IPS-NIHi11 (cell line): ENCODE measurements at regions not wholly inside any gene's neighbourhood (a gene's known extent, or its start where the extent isn't known, plus 50 kb on each side); places are given as distances from the start of the nearest gene placed in this dataset.
"Not testable (repeated sequence)": the region's sequence is repeated elsewhere in the genome, so short reads cannot be mapped to it uniquely, and the experiment has no call there.

Experiments
- DNase-seq: peaks from one replicate; pipeline ENCODE4 v3.0.0; 2012; ENCODE audit warnings: mixed read lengths, low spot score

DNA sequence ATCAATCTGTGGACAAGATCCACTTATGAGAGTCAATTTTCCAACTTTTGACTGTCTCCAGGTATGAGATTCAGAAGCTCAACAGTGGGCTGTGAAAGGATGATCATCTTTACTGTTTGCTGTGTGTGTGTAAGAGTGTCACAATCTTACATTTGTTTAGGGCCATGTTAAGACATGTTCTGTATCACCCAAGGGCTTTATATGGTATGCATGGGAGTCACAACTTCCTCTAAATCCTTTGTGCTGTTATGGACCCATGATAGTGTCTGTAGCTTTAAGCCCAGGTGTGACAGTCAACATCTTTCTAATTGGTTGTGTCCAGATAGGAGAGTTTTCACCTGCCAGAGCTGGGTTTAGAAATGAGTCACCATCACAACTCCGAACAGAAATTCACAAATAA lies 70.2 kb downstream of the ZNF726 start:
- DNase-seq: not testable (repeated sequence)

DNA sequence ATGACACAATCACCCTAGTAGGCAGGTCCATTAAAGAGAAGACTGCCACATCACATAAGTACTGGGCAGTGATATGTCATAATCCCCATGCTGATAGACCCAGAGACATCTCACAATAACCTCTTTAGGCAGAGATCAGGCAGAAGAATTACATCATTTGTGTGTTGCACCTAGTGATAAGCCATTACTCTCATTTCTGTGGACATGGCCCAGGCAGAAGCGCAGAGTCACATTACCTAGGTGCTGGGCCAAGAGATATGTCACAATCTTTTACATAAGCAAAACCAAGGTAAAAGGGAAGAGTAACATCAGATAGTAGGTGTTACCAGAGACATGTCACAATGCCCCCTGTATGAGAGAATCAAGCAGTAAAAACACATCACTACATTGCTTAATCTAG lies 71.9 kb downstream of the ZNF726 start:
- DNase-seq: no peak

DNA sequence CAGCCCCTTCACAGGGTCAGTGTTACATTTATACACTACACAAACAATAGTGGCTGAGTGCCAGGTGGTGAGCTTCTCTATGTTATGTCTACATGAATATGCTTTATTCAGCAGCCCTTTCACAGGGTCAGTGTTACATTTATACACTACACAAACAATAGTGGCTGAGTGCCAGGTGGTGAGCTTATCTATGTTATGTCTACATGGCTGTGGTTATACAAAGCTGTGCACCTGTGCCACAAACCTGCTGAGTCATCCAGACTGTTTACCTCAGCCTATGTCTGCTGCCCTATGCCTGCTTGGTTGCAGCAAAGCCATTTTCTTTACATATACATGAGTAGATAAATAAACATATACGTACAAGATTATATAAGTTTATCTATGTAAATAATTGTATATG lies 76.5 kb downstream of the ZNF726 start:
- no peak for DNase-seq

DNA sequence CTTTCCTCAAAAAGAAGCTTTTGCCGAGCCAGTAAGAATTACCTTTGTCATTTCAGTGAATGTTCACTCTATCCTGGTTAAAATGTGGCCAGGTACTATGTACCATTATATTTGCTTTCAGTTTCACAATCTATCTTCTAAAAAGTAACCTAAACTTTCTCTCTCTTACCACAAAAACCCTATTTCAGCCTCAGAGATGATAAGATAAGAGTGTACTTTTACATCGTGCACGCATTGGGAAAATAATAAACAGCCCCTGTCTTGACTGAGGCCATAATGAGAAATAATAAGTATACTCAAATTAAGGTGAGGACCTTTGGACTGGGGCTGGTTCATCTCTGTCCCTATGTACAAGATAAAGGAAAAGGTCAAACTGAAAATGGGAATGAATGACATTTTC lies 77.7 kb downstream of the ZNF726 start:
- DNase-seq: no peak

DNA sequence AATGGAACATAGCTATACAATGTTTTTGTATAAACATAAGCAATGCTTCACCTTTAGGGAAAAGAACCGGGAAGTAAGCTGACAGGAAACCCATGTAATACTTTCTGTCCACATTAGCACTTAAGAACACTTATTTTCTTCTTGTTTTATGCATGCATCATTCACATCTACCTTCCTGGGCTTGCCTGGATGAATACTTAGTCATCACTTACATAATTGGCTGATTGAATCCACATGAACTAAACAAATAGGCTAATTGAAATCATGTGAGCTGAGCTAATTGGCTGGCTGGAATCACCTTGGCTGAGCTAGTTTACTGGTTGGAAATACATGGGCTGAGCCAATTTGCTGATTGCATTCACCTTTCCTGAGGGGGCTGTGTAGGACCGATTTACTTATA lies 78.8 kb downstream of the ZNF726 start:
- no peak for DNase-seq

DNA sequence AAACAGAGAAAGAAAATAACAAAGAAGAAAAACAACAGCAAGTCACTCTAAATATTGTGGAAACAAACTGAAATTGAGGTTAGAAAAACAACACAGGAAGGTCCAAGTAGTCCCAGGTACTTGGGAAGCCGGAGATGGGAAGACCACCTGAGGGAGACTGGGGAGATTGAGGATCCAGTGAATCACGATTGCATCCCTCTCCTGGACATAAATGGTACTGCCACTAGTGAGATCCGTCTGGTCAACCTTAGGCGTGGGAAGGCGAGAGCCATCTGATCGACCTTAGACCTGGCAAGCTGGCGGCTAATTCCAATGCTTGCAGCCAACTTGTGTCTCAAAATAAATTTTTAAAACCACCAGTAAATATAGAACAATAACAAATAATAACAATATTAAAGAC lies 81.9 kb downstream of the ZNF726 start:
- DNase-seq: peak; percentile 44

DNA sequence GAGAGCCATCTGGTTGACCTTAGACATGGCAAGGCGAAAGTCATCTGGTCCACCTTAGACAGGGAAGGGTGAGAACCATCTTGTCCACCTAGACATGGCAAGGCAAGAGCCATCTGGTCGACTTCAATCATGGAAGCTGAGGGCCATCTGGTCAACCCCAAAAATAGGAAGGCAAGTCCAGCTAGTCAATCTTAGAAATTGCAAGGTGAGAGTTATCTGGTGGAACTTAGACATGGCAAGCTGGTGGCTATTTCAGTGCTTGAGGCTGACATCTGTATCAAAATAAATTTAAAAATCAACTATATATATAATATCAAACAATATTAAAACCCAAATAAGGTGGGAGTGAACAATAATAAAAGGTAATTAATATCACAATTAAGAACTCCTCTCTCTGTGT lies 83.9 kb downstream of the ZNF726 start:
- no peak for DNase-seq

DNA sequence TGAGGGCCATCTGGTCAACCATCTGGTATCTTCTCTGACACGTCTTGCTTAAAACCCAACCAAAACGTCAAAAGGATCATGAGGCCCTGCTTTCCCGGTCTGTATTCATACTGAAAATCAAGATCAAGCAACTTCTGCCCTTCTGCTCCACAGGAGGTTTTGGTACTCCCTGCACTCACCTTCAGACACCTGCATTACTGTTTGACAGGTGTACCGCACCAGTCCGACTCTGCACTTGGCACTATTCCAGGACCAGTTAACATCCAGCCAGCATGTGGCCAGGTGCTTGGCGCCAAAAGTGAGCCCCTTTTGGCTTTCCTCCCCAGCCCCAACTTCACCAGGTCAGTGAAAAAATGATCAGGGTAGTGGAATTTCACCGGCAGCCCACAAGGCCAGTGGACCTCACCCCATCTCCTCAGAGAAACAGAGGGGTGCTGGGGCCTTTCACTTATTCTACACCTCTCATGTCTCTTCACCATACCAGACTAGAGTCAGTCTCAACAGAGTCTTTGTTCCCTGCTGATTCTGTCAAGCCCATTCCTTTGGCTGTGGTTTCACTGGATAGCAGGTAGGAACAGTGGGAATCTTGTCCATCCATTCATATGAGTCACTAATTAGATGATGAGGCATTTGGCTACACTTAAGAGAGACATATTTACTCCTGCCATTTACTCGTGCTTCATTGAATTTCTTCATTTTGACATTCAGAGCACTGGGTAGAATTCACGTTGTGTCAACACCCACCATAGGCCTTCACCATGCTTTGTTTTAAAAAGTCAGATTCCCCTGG lies 85.3 kb downstream of the ZNF726 start:
- DNase-seq: no peak

DNA sequence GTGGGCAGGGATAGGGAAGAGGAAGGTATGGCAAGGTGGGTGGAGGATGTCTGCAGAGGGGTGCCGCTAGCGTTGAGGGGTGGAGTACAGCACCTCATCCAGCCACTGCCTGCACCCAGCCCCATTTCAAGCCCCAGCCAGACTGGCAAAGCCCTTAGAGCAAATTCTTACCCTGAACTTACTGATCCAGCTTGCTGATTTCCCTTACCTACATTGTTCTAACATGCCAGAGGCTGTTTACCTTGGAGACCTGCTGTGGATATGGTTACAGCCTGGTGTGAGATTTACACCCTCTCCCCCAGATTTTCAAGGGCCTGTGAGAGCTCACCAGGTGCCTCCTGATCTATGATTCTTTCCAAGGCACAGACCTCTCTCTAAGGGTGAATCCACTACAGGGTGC lies 86.0 kb downstream of the ZNF726 start:
- no peak for DNase-seq

DNA sequence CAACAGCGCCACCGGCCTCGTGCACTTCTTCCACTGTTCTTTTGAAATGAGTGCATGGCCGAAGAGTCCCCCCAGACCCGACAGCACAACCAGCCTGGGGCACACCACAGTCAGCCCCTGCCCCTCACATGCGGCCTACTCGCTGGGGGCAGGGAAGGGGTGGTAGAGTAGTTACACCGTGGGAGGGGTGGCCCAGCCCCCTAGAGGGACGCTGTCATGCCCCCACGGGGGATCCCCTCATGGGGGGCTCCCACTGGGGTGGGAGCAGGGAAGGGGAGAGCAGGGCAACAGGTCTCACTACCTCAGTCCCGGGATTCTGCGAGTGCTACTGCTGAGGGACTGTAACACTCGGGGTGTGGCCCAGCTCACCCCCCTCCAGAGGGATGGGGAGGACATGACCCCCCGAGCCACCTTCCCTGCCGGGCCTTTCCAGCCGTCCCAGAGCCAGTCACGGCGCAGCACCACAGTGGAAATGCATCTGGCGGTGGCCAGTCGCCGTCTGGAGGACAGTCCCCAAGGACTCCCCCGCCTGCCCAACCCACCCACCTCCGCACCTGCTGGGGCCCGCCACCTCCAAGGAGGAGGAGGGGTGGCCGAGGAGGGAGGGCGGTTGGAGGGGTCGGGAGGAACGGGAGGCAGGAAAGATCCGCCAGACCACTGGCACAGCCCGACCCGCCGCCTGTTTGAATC lies 84.6 kb upstream of the ZNF254 start:
- DNase-seq: no peak

DNA sequence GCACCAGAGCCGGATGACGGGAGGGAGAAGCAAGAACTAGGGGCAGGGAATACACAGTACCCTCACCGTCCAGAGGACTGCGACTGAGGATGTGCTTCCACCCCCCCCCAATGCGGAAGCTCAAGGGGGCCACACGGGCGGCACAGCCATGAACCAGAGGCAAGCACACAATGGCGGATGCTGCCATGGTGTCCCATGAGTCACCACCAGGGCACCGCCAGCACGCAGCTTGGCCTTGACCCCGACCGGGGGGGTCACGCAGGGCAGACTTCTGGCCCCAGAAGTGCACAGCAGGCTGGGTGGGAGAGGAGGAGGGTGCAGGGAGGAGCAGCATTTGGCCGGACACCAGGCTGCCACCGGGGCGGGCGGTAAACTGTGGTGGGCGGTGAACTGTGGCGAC lies 83.5 kb upstream of the ZNF254 start:
- no peak for DNase-seq

DNA sequence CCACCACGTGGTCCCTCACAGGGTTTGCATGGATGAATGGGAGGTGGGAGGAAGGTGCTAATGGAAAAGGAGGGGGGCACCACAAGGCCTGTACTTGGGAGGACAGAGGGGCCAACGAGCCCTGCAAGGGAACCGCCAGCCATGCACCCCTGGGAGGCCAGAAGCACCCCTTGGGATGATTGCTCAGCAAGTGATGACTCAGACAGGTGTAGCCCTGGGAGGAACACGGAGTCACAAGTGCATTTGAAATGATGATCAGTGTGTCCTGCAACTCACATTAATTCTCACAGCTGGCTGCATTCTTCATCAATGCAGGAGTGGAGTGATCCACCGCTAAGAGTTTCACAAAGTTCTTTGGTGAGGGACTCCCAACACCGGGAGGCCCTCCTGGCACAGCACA lies 82.8 kb upstream of the ZNF254 start:
- no peak for DNase-seq

DNA sequence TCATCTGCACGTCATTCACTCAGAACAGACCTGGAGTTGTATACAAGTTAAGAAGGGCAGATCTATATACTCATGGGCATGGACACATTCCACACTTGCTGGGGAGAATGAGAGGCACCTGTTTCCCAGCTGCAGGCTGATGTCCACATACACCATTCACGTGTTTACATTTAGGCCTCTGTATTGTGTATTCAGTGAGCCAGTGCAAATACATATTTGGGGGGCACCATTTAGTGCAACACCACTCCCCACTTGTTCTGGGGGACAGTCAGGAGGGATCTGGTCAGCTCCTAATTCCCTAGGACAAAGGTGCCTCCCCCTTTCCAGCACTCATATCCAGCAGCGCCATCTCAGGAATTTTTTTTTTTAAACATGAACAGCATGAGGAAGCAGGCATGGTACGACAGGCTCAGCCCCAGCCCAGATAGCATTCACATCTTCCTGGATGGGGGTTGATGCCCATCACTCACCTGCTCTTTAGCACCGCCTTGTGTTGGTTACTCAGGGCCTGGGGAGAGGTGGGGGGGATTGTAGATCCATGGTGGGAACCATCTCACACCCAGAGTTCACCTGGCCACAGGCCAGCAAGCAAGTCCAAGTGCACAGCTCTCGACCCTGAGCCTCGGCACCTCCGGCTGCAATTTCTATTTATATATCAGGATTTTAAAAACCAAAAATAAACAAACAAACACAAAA lies 56.9 kb upstream of the ZNF254 start:
- DNase-seq: peak; percentile 11

DNA sequence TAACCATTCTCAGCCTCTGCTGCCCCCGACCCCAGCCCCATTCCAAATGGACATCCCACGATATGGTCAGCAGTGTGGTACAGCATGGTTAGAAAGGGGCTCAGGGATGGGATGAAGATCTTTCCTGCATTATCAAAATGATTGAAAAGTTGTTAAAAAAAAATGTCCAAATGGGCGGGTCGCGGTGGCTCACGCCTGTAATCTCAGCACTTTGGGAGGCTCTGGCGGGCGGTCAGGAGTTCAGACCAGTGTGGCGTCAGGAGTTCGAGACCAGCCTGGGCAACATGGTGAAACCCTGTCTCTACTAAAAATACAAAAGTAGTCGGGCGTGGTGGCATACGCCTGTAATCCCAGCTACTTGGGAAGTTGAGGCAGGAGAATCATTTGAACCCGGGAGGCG lies 54.3 kb upstream of the ZNF254 start:
- DNase-seq: no peak

DNA sequence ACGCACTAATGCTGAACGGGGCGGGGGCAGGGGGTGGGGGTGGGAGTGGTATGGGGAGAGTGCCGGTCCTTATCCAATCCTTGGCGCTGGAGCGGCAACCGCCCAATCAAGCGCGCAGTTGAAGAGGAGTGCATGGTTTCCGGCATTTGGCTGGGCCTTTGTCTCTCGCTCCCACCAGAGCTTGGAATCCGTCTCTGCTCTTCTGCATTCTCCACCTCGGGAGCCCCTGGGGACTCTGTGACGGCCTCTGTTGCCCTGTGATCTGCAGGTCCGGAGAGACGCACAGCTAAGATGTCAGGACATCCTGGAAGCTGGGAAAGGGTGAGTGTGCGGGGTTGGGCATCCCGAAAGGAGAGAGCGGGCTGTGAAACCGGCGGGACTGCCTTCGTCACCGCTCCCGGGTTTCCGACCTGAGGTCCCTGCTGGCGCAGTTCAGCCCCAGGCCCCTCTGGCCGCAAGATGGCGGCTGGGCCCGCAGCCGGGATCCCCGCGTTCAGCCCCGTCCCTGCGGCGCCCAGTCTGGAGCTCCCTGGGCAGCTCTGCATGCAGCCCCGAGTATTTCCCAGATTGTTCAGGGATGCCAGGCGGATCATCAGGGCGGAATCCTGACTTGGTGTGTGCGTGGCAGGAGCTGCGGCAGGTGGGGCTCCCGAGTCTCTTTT lies 53.6 kb upstream of the ZNF254 start:
- peak; percentile 94 for DNase-seq

DNA sequence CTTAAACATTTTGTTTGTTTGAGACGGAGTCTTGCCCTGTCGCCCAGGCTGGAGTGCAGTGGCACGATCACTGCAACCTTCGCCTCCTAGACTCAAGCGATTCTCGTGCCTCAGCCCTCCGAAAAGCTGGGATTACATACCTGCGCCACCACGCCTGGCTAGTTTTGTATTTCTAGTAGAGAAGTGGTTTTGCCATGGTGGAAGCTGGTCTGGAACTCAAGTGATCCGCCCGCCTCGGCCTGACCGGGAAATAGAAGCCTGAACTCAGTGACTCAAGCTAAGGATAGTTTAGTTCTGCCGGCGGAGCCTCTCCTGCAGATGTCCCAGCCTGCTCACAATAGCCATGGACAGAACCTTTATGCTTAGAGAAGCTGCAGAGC lies 53.0 kb upstream of the ZNF254 start:
- DNase-seq: peak; percentile 30

DNA sequence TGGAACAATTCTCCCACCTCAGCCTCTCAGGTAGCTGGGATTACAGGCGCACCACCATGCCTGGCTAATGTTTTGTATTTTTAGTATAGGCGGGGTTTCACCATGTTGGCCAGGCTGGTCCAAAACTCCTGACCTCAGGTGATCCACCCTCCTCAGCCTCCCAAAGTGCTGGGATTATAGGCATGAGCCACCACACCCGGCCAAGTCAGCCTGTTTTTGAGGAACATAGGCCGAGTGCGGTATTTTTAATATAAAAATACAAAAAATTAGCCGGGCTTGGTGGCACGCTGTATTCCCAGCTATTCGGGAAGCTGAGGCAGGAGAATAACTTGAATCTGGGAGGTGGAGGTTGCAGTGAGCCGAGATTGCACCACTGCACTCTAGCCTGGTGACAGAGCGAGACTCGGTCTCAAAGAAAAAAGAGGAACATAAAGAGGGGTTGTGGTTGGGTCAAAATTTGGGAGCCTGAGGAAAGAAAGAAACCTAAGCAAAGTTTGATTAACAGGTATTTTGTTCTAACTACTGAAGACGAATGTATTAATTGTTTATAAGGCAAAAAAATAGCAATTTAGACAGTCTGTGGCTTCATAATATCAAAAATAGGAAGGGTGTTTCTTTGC lies 51.6 kb upstream of the ZNF254 start:
- DNase-seq: not testable (repeated sequence)
